Right cardiac atrium (tissue), 5 donors: ENCODE measurements at regions not wholly inside any gene's neighbourhood (a gene's known extent, or its start where the extent isn't known, plus 50 kb on each side); places are given as distances from the start of the nearest gene placed in this dataset.

ENCODE experiments used
- ATAC-seq, 2 donors: fragments of 200-7000 bp; cut with Tn5 transposase; one replicate each; pipeline versions ENCODE4 v1.8.0 to v1.9.1; 2020; ENCODE audit warnings: moderate library complexity in 2 of 2, mild to moderate bottlenecking in 1 of 2
- DNase-seq, 3 donors: peaks; one replicate each; pipeline ENCODE4 v3.0.0-alpha.2; 2020
- H3K27ac ChIP-seq: one replicate; pipeline ENCODE4 v1.5.1; 2013; ENCODE audit warnings: mild to moderate bottlenecking, low read length, control low read depth, moderate library complexity
- H3K27me3 ChIP-seq: one replicate; pipeline ENCODE4 v1.6.1; 2013; ENCODE audit not compliant: control insufficient read depth, insufficient read depth
- H3K4me1 ChIP-seq: one replicate; pipeline ENCODE4 v1.6.1; 2013; ENCODE audit warnings: low read length; ENCODE audit not compliant: control insufficient read depth, insufficient read depth
- H3K4me3 ChIP-seq: one replicate; pipeline ENCODE4 v1.5.1; 2013; ENCODE audit warnings: low read length, control low read depth
- H3K9me3 ChIP-seq: one replicate; pipeline ENCODE4 v1.6.1; 2013; ENCODE audit warnings: low read length; ENCODE audit not compliant: control insufficient read depth
- WGBS: extraction: QIAGEN DNeasy Blood & Tissue Kit; methylation state at CpG from one replicate; pipeline ENCODE4 v1.1.7; 2013; 5-methylcytosine and 5-hydroxymethylcytosine counted together
- intact Hi-C, 4 donors: fragments of 100-400 bp; cut with DNase I; formaldehyde crosslinking; loops; one replicate each; pipeline versions ENCODE4 v1.11.0 to v1.14.0; 2022 to 2023
- donor health status: healthy with polysubstance abuse.
- donor health status: DM: no; HTN: yes; CAD: no.
- donor health status: DM: no; HTN: no; CAD: no.
- donor health status: DM: no; HTN: yes; CAD: no; lungs with severe emphysema.
- donor health status: DM: yes; HTN: yes; CAD: no.

- no peaks in the 10 kb centered on the region for H3K9me3 ChIP-seq
- no peak overlapping the region for H3K27ac ChIP-seq
- no peak overlapping the region for H3K4me3 ChIP-seq
- peaks cover 12% of the 10 kb centered on the region for H3K27me3 ChIP-seq
- ATAC-seq (no peak), DNase-seq (no peak)
- intact Hi-C loops = no loop called here
- H3K4me1 ChIP-seq = no peaks in the 10 kb centered on the region
- 5% methylated on average over 7 of the region's 7 CpGs for WGBS
Observed at GRCh38 chr13:94968757-94969086, 256.4 kb upstream of the SOX21 start.

GRCh38 chr13:94968040-94968756 is 255.9 kb upstream of the SOX21 start:
- Histone ChIP-seq H3K27me3 (peaks cover 12% of the 10 kb centered on the region), H3K4me1 (no peaks in the 10 kb centered on the region), H3K4me3 (peak overlapping the region; percentile 18), H3K9me3 (no peaks in the 10 kb centered on the region), H3K27ac (no peak overlapping the region)
- ATAC-seq (peak in 1 of 2 donors; percentile 38), DNase-seq (peak in 1 of 3 donors; percentile 25)
- intact Hi-C loops = no loop called here
- WGBS = 1% methylated on average over 56 of the region's 56 CpGs

- peak in 2 of 3 donors; percentile 41 to 53 for DNase-seq
- WGBS = 2% methylated on average over 61 of the region's 61 CpGs
- peak in 1 of 2 donors; percentile 29 for ATAC-seq
- Histone ChIP-seq H3K4me1 (no peaks in the 10 kb centered on the region), H3K4me3 (peak overlapping the region; percentile 18), H3K27me3 (peaks cover 12% of the 10 kb centered on the region), H3K27ac (no peak overlapping the region), H3K9me3 (no peaks in the 10 kb centered on the region)
- intact Hi-C loops = no loop called here
Observed at GRCh38 chr13:94967183-94968039, 255.1 kb upstream of the SOX21 start.

DNA sequence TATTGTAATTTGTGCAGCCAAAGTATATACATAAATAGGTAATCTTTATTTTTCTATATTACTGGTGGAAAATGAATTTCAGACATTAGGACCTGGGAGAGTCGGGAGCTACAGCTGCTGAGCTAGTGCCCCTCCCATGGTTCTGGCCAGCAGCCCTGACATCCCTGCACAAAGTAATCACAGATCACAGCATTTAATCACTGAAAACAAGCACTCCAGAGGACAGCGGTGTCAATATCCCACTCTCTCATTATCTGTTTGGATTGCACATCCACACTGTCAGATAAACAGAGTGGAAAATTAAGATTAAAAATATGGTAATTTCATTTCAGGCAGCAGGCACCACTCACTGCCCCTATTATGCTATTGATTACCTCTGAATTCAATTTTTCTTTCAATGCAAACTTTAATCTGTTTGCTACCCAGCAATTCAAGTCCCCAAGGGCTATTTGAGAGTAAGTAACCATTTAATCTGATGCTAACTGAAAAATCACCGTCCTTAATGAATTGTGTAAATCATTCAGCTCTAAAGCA is 254.1 kb upstream of the SOX21 start:
- Histone ChIP-seq H3K4me3 (no peak overlapping the region), H3K27ac (no peak overlapping the region), H3K9me3 (peaks cover 2% of the 10 kb centered on the region), H3K27me3 (peaks cover 12% of the 10 kb centered on the region), H3K4me1 (no peaks in the 10 kb centered on the region)
- WGBS = 16% methylated on average over 3 of the region's 3 CpGs
- DNase-seq (no peak), ATAC-seq (no peak)
- intact Hi-C loops = no loop called here

DNA sequence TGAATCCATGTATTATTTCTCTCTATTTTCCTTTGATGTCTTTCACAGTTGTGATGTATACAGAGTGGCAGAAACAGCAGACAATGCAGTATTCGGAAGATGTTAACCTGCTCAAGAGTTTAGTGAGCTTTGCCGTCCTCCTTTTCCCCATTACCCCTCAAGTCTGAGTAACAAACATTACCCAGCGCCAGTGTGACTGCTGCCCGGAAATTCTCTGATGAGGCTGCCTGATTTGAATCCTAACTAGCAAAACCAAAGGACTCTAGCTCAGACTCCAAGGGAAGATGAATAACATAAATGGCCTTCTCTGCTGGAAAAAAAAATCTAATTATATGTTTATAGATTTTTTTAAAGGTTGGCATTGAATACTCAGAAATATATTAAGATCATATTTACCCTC is 247.3 kb upstream of the SOX21 start:
- intact Hi-C loops = no loop called here
- Histone ChIP-seq H3K4me1 (no peaks in the 10 kb centered on the region), H3K27ac (no peak overlapping the region), H3K27me3 (no peaks in the 10 kb centered on the region), H3K9me3 (peaks cover 4% of the 10 kb centered on the region), H3K4me3 (no peak overlapping the region)
- WGBS = 71% methylated on average over 4 of the region's 4 CpGs
- ATAC-seq (no peak), DNase-seq (no peak)

DNA sequence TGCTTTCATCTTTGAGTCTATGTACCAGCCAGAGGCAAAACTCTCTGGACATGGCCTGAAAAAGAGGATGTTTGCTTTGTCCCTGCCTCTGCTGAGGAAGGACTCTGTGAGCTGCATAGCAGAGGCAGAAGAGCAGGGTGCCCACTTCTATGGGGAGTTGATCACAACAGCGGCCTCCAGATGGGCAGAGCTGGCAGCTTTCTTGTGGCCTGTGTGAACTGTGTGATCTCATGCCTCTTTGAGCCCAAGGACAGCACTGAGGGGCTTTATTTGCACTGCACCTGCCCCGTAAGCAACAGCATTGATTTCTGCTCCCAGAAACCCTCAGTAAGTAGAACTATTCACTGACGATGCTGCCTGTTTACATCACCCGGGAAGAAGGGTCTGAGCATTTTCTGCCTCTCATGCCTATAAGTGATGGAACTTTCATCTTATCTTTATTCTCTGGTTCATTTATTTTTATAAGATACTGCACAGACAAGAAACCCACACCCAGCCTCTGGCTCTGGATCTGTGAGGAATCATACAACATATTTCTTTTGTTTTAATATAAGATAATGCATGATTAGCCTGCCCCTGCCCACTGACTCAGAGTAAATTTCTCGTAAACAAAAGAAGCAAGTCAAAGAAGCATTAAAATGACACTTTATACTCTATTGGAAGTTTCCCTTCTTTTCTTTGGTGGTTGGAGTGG is 244.2 kb upstream of the SOX21 start:
- 56% methylated on average over 5 of the region's 5 CpGs for WGBS
- no peak for ATAC-seq
- H3K9me3 ChIP-seq = peaks cover 3% of the 10 kb centered on the region
- no peaks in the 10 kb centered on the region for H3K27me3 ChIP-seq
- no peak overlapping the region for H3K27ac ChIP-seq
- intact Hi-C loops = no loop called here
- no peak for DNase-seq
- H3K4me1 ChIP-seq = no peaks in the 10 kb centered on the region
- no peak overlapping the region for H3K4me3 ChIP-seq

DNA sequence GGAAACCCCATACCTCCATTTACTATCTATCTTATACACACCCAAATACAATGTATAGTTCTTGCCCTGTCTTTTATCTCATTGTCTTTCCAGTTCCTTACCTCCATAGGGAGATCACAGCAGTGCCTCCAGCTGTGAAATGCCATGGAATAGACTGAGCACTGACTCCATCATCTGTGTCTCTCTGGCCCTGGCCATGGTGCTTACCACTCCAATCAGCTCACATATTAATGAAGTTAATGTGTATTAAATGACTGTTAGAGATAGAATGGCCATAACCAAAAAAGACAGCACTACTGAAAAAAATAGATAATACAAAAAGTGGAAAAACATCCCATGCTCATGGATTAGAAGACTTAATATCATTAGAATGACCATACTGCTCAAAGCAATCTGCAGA is 240.4 kb upstream of the SOX21 start:
- no peak for DNase-seq
- Histone ChIP-seq H3K27ac (no peak overlapping the region), H3K27me3 (no peaks in the 10 kb centered on the region), H3K4me1 (no peaks in the 10 kb centered on the region), H3K4me3 (no peak overlapping the region), H3K9me3 (no peaks in the 10 kb centered on the region)
- ATAC-seq = no peak
- intact Hi-C loops = no loop called here

DNA sequence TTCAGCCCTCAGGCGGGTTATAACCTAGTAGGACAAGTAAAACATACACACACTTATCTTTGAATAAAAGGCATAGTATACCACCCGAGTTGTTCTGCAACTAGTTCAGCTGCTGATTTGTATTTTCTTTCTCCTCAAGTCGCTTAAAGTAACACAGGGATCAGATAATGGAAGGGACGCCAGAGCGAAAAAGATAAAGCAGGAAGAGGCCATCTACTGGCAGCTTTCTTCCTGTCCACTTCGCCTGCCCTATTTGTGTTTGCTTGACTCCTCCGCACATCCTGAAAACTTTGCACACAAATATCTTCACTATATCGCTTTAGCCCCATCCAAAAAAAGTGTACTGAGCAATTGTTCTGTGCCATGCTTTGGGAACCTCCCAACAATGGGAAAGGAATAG is 238.0 kb upstream of the SOX21 start:
- 32% methylated on average over 8 of the region's 8 CpGs for WGBS
- no peak for ATAC-seq
- H3K4me1 ChIP-seq = no peaks in the 10 kb centered on the region
- no peak for DNase-seq
- no peak overlapping the region for H3K27ac ChIP-seq
- H3K4me3 ChIP-seq = no peak overlapping the region
- no peaks in the 10 kb centered on the region for H3K9me3 ChIP-seq
- intact Hi-C loops = no loop called here
- H3K27me3 ChIP-seq = no peaks in the 10 kb centered on the region

DNA sequence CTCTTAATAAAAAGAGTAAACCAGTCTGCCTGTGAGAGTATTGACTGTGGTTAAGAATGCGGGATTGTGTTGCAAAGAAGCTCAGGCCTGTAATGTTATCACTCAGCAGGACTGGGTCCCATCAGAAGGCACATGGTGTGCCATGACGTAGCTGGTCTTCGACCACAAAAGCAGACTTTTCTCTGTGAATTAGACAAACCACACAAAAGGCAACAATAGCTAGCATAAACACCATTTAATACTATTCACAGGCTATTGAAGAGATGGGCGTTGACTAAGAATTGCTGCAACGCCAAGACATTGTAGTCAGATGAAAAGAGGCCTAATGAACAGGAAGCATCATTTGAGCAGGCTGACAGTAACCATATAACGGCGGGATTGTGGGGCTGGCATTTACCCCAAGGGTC is 235.6 kb upstream of the SOX21 start:
- no peaks in the 10 kb centered on the region for H3K27me3 ChIP-seq

DNA sequence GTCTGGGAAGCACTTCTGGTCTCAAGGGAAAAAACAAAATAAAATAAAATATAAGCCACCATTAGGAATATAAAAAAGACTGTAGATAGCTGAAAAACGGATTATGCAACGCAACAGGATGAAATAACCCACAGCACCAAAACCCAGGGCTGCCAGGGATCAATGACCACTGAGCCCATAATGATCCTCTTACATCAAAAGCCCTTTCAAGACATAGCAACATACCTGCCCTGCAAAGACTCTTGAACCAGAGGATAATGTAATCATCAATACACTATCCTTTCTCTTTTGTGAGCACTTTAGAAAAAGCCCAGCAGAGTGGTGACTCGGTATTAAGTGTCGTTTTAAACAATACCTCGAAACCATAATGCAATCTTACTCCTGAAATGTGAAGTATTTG is 235.0 kb upstream of the SOX21 start:
- no peaks in the 10 kb centered on the region for H3K9me3 ChIP-seq
- no peaks in the 10 kb centered on the region for H3K27me3 ChIP-seq
- intact Hi-C loops = no loop called here
- 78% methylated on average over 5 of the region's 5 CpGs for WGBS
- H3K4me1 ChIP-seq = no peaks in the 10 kb centered on the region
- H3K4me3 ChIP-seq = no peak overlapping the region
- DNase-seq (no peak), ATAC-seq (no peak)
- no peak overlapping the region for H3K27ac ChIP-seq

More for the DNA sequence above, 235.6 kb upstream of the SOX21 start:
- Histone ChIP-seq H3K27ac (no peak overlapping the region), H3K9me3 (no peaks in the 10 kb centered on the region), H3K4me1 (no peaks in the 10 kb centered on the region), H3K4me3 (no peak overlapping the region)
- intact Hi-C loops = no loop called here
- DNase-seq = no peak
- no peak for ATAC-seq
- 62% methylated on average over 7 of the region's 7 CpGs for WGBS

DNA sequence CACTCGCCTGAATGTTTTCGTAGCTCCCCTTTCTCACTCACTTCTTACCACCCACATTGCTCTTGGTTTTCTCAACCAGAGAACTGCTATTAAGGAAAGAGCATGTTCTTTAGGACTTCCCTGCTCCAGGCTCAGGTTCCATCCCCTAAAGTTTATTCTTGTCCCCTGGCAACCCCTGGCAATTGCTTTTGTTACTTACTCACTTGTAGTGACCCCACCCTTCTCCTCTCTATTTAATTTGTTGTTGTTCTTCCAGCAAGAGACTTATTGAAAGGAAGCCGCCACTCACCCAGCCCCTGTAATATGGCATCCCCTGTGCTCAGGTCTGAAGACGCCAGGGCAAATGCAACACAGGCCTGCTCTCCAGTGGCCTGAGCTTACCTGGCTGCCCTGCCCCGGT is 233.7 kb upstream of the SOX21 start:
- intact Hi-C loops = no loop called here
- ATAC-seq (no peak), DNase-seq (no peak)
- H3K9me3 ChIP-seq = no peaks in the 10 kb centered on the region
- no peak overlapping the region for H3K27ac ChIP-seq
- 92% methylated on average over 5 of the region's 5 CpGs for WGBS
- no peak overlapping the region for H3K4me3 ChIP-seq
- H3K4me1 ChIP-seq = no peaks in the 10 kb centered on the region
- no peaks in the 10 kb centered on the region for H3K27me3 ChIP-seq
